ENCODE measurements at regions not wholly inside any gene's neighbourhood (a gene's known extent, or its start where the extent isn't known, plus 50 kb on each side); places are given as distances from the start of the nearest gene placed in this dataset.

- no peak for DNase-seq (ENCODE audit: low read depth, low spot score)
- H3K27me3 ChIP-seq (ENCODE audit: control insufficient read depth, insufficient read depth, low read length): no peaks in the 10 kb centered on the region
- no CpG with 5 or more reads among the region's 7 CpGs for WGBS (ENCODE audit: insufficient coverage, insufficient read length)
These were observed 417.7 kb upstream of the RBMS3 start for GRCh38 chr3:28863186-28863585.

GRCh38 chr3:28867836-28868235 lies 413.0 kb upstream of the RBMS3 start:
- no peaks in the 10 kb centered on the region for H3K27me3 ChIP-seq (ENCODE audit: control insufficient read depth, insufficient read depth, low read length)
- H3K27ac ChIP-seq (ENCODE audit: low read length): no peak overlapping the region
- no peak for DNase-seq (ENCODE audit: low read depth, low spot score)
- H3K4me3 ChIP-seq (ENCODE audit: low read length): no peak overlapping the region
- no peaks in the 10 kb centered on the region for H3K9me3 ChIP-seq (ENCODE audit: control insufficient read depth, insufficient read depth, low read length)
- H3K36me3 ChIP-seq (ENCODE audit: control insufficient read depth, insufficient read depth, low read length): no peaks in the 10 kb centered on the region
- no peaks in the 10 kb centered on the region for H3K4me1 ChIP-seq (ENCODE audit: control insufficient read depth, insufficient read depth, low read length)
- no CpG with 5 or more reads among the region's 2 CpGs for WGBS (ENCODE audit: insufficient coverage, insufficient read length)

More at GRCh38 chr3:28863186-28863585, 417.7 kb upstream of the RBMS3 start:
- Histone ChIP-seq H3K27ac (ENCODE audit: low read length) (no peak overlapping the region), H3K4me3 (ENCODE audit: low read length) (no peak overlapping the region), H3K4me1 (ENCODE audit: control insufficient read depth, insufficient read depth, low read length) (no peaks in the 10 kb centered on the region), H3K9me3 (ENCODE audit: control insufficient read depth, insufficient read depth, low read length) (no peaks in the 10 kb centered on the region), H3K36me3 (ENCODE audit: control insufficient read depth, insufficient read depth, low read length) (no peaks in the 10 kb centered on the region)

- Histone ChIP-seq H3K4me1 (ENCODE audit: control insufficient read depth, insufficient read depth, low read length) (no peaks in the 10 kb centered on the region), H3K9me3 (ENCODE audit: control insufficient read depth, insufficient read depth, low read length) (no peaks in the 10 kb centered on the region), H3K4me3 (ENCODE audit: low read length) (no peak overlapping the region), H3K36me3 (ENCODE audit: control insufficient read depth, insufficient read depth, low read length) (no peaks in the 10 kb centered on the region), H3K27ac (ENCODE audit: low read length) (no peak overlapping the region), H3K27me3 (ENCODE audit: control insufficient read depth, insufficient read depth, low read length) (no peaks in the 10 kb centered on the region)
- no peak for DNase-seq (ENCODE audit: low read depth, low spot score)
- WGBS (ENCODE audit: insufficient coverage, insufficient read length): 100% methylated on average over 1 of the region's 2 CpGs
These were observed 412.0 kb upstream of the RBMS3 start for GRCh38 chr3:28868897-28869296.

GRCh38 chr3:28877912-28878311 lies 403.0 kb upstream of the RBMS3 start:
- WGBS (ENCODE audit: insufficient coverage, insufficient read length): no CpG with 5 or more reads among the region's 1 CpG
- no peak for DNase-seq (ENCODE audit: low read depth, low spot score)

GRCh38 chr3:28890373-28890772 lies 390.5 kb upstream of the RBMS3 start:
- H3K4me1 ChIP-seq (ENCODE audit: control insufficient read depth, insufficient read depth, low read length): no peaks in the 10 kb centered on the region
- WGBS (ENCODE audit: insufficient coverage, insufficient read length): no CpG with 5 or more reads among the region's 1 CpG
- H3K27ac ChIP-seq (ENCODE audit: low read length): no peak overlapping the region
- no peak for DNase-seq (ENCODE audit: low read depth, low spot score)
- H3K9me3 ChIP-seq (ENCODE audit: control insufficient read depth, insufficient read depth, low read length): no peaks in the 10 kb centered on the region
- H3K36me3 ChIP-seq (ENCODE audit: control insufficient read depth, insufficient read depth, low read length): no peaks in the 10 kb centered on the region
- no peaks in the 10 kb centered on the region for H3K27me3 ChIP-seq (ENCODE audit: control insufficient read depth, insufficient read depth, low read length)
- H3K4me3 ChIP-seq (ENCODE audit: low read length): no peak overlapping the region

More at GRCh38 chr3:28877912-28878311, 403.0 kb upstream of the RBMS3 start:
- H3K27me3 ChIP-seq (ENCODE audit: control insufficient read depth, insufficient read depth, low read length): no peaks in the 10 kb centered on the region
- no peaks in the 10 kb centered on the region for H3K9me3 ChIP-seq (ENCODE audit: control insufficient read depth, insufficient read depth, low read length)
- no peaks in the 10 kb centered on the region for H3K4me1 ChIP-seq (ENCODE audit: control insufficient read depth, insufficient read depth, low read length)
- H3K27ac ChIP-seq (ENCODE audit: low read length): no peak overlapping the region
- no peak overlapping the region for H3K4me3 ChIP-seq (ENCODE audit: low read length)
- no peaks in the 10 kb centered on the region for H3K36me3 ChIP-seq (ENCODE audit: control insufficient read depth, insufficient read depth, low read length)

GRCh38 chr3:28891485-28891884 lies 389.4 kb upstream of the RBMS3 start:
- DNase-seq (ENCODE audit: low read depth, low spot score): no peak
- no peaks in the 10 kb centered on the region for H3K36me3 ChIP-seq (ENCODE audit: control insufficient read depth, insufficient read depth, low read length)
- H3K4me1 ChIP-seq (ENCODE audit: control insufficient read depth, insufficient read depth, low read length): no peaks in the 10 kb centered on the region
- H3K27ac ChIP-seq (ENCODE audit: low read length): no peak overlapping the region
- H3K4me3 ChIP-seq (ENCODE audit: low read length): no peak overlapping the region
- H3K27me3 ChIP-seq (ENCODE audit: control insufficient read depth, insufficient read depth, low read length): no peaks in the 10 kb centered on the region
- no CpG with 5 or more reads among the region's 4 CpGs for WGBS (ENCODE audit: insufficient coverage, insufficient read length)
- H3K9me3 ChIP-seq (ENCODE audit: control insufficient read depth, insufficient read depth, low read length): no peaks in the 10 kb centered on the region

GRCh38 chr3:28900301-28900700 lies 380.6 kb upstream of the RBMS3 start:
- H3K36me3 ChIP-seq (ENCODE audit: control insufficient read depth, insufficient read depth, low read length): no peaks in the 10 kb centered on the region
- no peak for DNase-seq (ENCODE audit: low read depth, low spot score)
- H3K27me3 ChIP-seq (ENCODE audit: control insufficient read depth, insufficient read depth, low read length): no peaks in the 10 kb centered on the region
- H3K4me3 ChIP-seq (ENCODE audit: low read length): no peak overlapping the region
- H3K9me3 ChIP-seq (ENCODE audit: control insufficient read depth, insufficient read depth, low read length): no peaks in the 10 kb centered on the region
- no peak overlapping the region for H3K27ac ChIP-seq (ENCODE audit: low read length)
- 100% methylated on average over 1 of the region's 1 CpG for WGBS (ENCODE audit: insufficient coverage, insufficient read length)
- no peaks in the 10 kb centered on the region for H3K4me1 ChIP-seq (ENCODE audit: control insufficient read depth, insufficient read depth, low read length)

GRCh38 chr3:28901018-28901417 lies 379.9 kb upstream of the RBMS3 start:
- H3K4me3 ChIP-seq (ENCODE audit: low read length): no peak overlapping the region
- no peaks in the 10 kb centered on the region for H3K4me1 ChIP-seq (ENCODE audit: control insufficient read depth, insufficient read depth, low read length)
- H3K9me3 ChIP-seq (ENCODE audit: control insufficient read depth, insufficient read depth, low read length): no peaks in the 10 kb centered on the region
- H3K27ac ChIP-seq (ENCODE audit: low read length): no peak overlapping the region
- no peak for DNase-seq (ENCODE audit: low read depth, low spot score)
- no peaks in the 10 kb centered on the region for H3K27me3 ChIP-seq (ENCODE audit: control insufficient read depth, insufficient read depth, low read length)
- no peaks in the 10 kb centered on the region for H3K36me3 ChIP-seq (ENCODE audit: control insufficient read depth, insufficient read depth, low read length)

GRCh38 chr3:28903171-28903601 lies 377.7 kb upstream of the RBMS3 start:
- no peak for DNase-seq (ENCODE audit: low read depth, low spot score)
- no CpG with 5 or more reads among the region's 30 CpGs for WGBS (ENCODE audit: insufficient coverage, insufficient read length)

GRCh38 chr3:28905798-28906197 lies 375.1 kb upstream of the RBMS3 start:
- no peak overlapping the region for H3K27ac ChIP-seq (ENCODE audit: low read length)
- no peak for DNase-seq (ENCODE audit: low read depth, low spot score)
- no peaks in the 10 kb centered on the region for H3K9me3 ChIP-seq (ENCODE audit: control insufficient read depth, insufficient read depth, low read length)
- no peaks in the 10 kb centered on the region for H3K4me1 ChIP-seq (ENCODE audit: control insufficient read depth, insufficient read depth, low read length)
- no peaks in the 10 kb centered on the region for H3K36me3 ChIP-seq (ENCODE audit: control insufficient read depth, insufficient read depth, low read length)
- no peak overlapping the region for H3K4me3 ChIP-seq (ENCODE audit: low read length)
- H3K27me3 ChIP-seq (ENCODE audit: control insufficient read depth, insufficient read depth, low read length): no peaks in the 10 kb centered on the region
- no CpG with 5 or more reads among the region's 3 CpGs for WGBS (ENCODE audit: insufficient coverage, insufficient read length)

More at GRCh38 chr3:28903171-28903601, 377.7 kb upstream of the RBMS3 start:
- H3K27ac ChIP-seq (ENCODE audit: low read length): no peak overlapping the region
- H3K4me3 ChIP-seq (ENCODE audit: low read length): no peak overlapping the region
- no peaks in the 10 kb centered on the region for H3K4me1 ChIP-seq (ENCODE audit: control insufficient read depth, insufficient read depth, low read length)
- no peaks in the 10 kb centered on the region for H3K27me3 ChIP-seq (ENCODE audit: control insufficient read depth, insufficient read depth, low read length)
- no peaks in the 10 kb centered on the region for H3K36me3 ChIP-seq (ENCODE audit: control insufficient read depth, insufficient read depth, low read length)
- H3K9me3 ChIP-seq (ENCODE audit: control insufficient read depth, insufficient read depth, low read length): no peaks in the 10 kb centered on the region

- H3K36me3 ChIP-seq (ENCODE audit: control insufficient read depth, insufficient read depth, low read length): no peaks in the 10 kb centered on the region
- no peak overlapping the region for H3K4me3 ChIP-seq (ENCODE audit: low read length)
- no peaks in the 10 kb centered on the region for H3K27me3 ChIP-seq (ENCODE audit: control insufficient read depth, insufficient read depth, low read length)
- DNase-seq (ENCODE audit: low read depth, low spot score): no peak
- H3K9me3 ChIP-seq (ENCODE audit: control insufficient read depth, insufficient read depth, low read length): no peaks in the 10 kb centered on the region
- H3K27ac ChIP-seq (ENCODE audit: low read length): no peak overlapping the region
- WGBS (ENCODE audit: insufficient coverage, insufficient read length): no CpG with 5 or more reads among the region's 9 CpGs
- no peaks in the 10 kb centered on the region for H3K4me1 ChIP-seq (ENCODE audit: control insufficient read depth, insufficient read depth, low read length)
These were observed 374.1 kb upstream of the RBMS3 start for GRCh38 chr3:28906561-28907310.

Data from iPS DF 6.9 (cell line).